ENCODE measurements at regions not wholly inside any gene's neighbourhood (a gene's known extent, or its start where the extent isn't known, plus 50 kb on each side); places are given as distances from the start of the nearest gene placed in this dataset.

DNA sequence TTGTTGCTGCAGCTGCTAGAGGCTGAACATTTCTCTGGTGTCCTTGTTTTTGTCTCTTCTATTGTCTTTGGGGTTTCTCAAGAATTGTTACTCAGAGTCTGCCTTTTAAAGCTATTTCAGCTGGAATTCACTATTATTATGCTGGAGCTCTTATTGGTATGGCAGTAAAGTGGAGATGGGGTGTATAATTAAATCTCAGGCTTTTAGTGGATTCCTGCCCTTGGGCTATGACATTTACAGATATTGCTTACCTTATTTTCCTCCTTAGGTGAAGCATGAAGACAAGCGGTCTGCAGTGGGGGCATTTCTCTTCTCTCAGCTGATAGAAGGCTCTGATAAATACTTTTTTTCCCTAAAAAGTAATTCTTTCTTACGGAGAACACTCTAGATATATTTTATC lies 1656.6 kb upstream of the IGFBP7 start:
- Histone ChIP-seq H3K9ac (ENCODE audit: low read depth, low read length) (no peak overlapping the region), H3K4me3 (ENCODE audit: low read depth, low read length) (no peak overlapping the region), H3K4me1 (ENCODE audit: control insufficient read depth, insufficient read depth, low read length) (no peaks in the 10 kb centered on the region), H3K27me3 (ENCODE audit: control insufficient read depth, insufficient read depth, low read length) (no peaks in the 10 kb centered on the region), H3K9me3 (ENCODE audit: control insufficient read depth, insufficient read depth, low read length) (no peaks in the 10 kb centered on the region), H3K36me3 (ENCODE audit: control insufficient read depth, insufficient read depth, low read length) (no peaks in the 10 kb centered on the region)

DNA sequence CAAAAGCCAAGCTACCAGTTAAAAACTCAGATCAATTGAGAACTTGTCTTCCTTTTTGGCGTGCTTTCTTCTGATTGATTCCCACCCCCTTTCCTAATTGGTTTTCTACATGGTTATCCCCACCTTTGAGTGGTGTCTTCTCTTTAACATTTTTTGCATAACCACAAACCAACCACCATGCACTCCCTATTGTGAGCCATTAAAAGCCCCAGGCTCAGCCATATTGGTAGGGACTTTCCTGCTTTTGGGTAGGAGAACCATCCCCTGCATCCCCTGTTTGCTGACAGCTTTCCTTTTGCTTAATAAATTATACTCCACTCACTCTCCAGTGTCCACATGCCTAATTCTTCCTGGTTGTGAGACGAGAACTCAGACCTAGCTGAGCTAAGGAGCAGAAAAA lies 1651.4 kb upstream of the IGFBP7 start:
- Histone ChIP-seq H3K27me3 (ENCODE audit: control insufficient read depth, insufficient read depth, low read length) (no peaks in the 10 kb centered on the region), H3K4me3 (ENCODE audit: low read depth, low read length) (no peak overlapping the region), H3K36me3 (ENCODE audit: control insufficient read depth, insufficient read depth, low read length) (no peaks in the 10 kb centered on the region), H3K4me1 (ENCODE audit: control insufficient read depth, insufficient read depth, low read length) (no peaks in the 10 kb centered on the region), H3K9me3 (ENCODE audit: control insufficient read depth, insufficient read depth, low read length) (no peaks in the 10 kb centered on the region), H3K9ac (ENCODE audit: low read depth, low read length) (no peak overlapping the region)

DNA sequence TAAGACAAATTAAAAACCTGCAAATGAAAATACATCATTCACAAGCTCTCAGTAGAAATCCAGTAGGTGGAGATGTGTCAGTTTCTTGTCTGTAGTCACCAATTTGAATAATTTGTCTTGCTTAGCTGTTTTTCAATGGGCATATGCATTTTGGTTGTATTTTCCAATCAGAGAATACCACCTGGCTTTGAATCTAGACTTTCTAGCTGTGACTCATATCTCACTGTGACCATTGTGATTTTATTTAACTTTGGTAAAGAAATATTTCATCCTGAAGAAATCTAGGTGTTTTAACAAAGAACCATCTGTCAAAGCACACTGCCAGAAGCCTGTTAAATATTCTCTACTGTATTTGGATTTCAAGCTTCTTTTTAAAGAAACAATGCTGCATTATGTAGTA lies 1650.6 kb upstream of the IGFBP7 start:
- Histone ChIP-seq H3K9me3 (ENCODE audit: control insufficient read depth, insufficient read depth, low read length) (no peaks in the 10 kb centered on the region), H3K4me3 (ENCODE audit: low read depth, low read length) (no peak overlapping the region), H3K9ac (ENCODE audit: low read depth, low read length) (no peak overlapping the region), H3K36me3 (ENCODE audit: control insufficient read depth, insufficient read depth, low read length) (no peaks in the 10 kb centered on the region), H3K27me3 (ENCODE audit: control insufficient read depth, insufficient read depth, low read length) (no peaks in the 10 kb centered on the region), H3K4me1 (ENCODE audit: control insufficient read depth, insufficient read depth, low read length) (no peaks in the 10 kb centered on the region)

DNA sequence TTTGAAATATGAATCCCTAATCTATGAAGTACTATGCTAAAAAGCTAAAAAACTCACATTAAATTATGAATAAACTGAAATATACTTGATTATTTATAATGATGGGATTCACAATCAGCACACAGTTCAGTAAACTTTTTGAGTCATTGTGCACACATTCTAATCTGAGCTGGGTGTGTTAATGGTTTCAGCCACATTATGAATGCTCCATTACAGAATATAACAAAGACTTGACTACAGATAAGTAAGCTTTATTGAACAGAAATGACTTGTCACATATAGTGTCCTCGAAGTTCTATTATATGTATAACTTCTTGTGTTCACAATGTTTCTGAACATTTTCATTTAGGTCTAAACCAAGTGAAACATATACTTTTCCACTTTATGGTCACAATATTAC lies 1649.9 kb upstream of the IGFBP7 start:
- no peak overlapping the region for H3K9ac ChIP-seq (ENCODE audit: low read depth, low read length)
- no peaks in the 10 kb centered on the region for H3K27me3 ChIP-seq (ENCODE audit: control insufficient read depth, insufficient read depth, low read length)

DNA sequence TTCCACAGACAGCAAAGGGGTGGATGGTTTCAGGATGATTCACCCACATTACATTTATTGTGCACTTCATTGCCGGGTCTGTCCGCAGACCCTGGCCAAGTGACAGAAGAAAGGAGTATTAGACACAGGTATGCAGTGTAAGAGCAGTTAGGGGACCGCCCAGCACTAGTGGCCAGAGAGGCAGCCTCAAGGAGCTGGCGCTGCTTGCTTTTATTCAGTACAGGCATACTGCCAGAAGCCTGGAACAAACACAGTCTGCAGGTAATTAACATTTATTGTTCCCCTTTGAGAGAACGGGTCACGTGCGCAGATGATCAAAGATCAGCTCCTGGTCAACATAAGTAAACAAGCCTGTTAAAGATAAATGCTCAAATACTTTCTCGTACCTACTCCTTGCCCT lies 1639.0 kb upstream of the IGFBP7 start:
- no peaks in the 10 kb centered on the region for H3K27me3 ChIP-seq (ENCODE audit: control insufficient read depth, insufficient read depth, low read length)
- no peaks in the 10 kb centered on the region for H3K4me1 ChIP-seq (ENCODE audit: control insufficient read depth, insufficient read depth, low read length)
- no peaks in the 10 kb centered on the region for H3K9me3 ChIP-seq (ENCODE audit: control insufficient read depth, insufficient read depth, low read length)
- no peak overlapping the region for H3K9ac ChIP-seq (ENCODE audit: low read depth, low read length)
- no peak overlapping the region for H3K4me3 ChIP-seq (ENCODE audit: low read depth, low read length)
- no peaks in the 10 kb centered on the region for H3K36me3 ChIP-seq (ENCODE audit: control insufficient read depth, insufficient read depth, low read length)

More for the DNA sequence above, 1649.9 kb upstream of the IGFBP7 start:
- Histone ChIP-seq H3K4me1 (ENCODE audit: control insufficient read depth, insufficient read depth, low read length) (no peaks in the 10 kb centered on the region), H3K4me3 (ENCODE audit: low read depth, low read length) (no peak overlapping the region), H3K36me3 (ENCODE audit: control insufficient read depth, insufficient read depth, low read length) (no peaks in the 10 kb centered on the region), H3K9me3 (ENCODE audit: control insufficient read depth, insufficient read depth, low read length) (no peaks in the 10 kb centered on the region)

DNA sequence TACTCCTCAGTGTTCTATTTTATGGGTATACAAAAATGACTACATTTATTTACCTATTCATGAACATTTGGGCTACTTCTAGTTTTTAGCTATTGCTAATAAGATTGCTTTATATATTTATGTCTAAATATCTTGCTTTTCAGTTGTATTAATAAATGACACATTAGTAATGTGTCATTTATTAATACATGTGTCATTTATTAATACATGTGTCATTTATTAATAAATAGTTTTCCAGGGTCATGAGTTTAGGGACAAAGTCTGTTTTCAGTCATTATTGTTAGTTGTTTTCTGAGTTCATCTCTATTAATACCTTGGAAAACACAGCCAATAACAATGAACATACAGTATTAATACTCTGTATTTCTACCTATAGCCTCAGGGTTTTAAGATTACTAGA lies 1630.7 kb upstream of the IGFBP7 start:
- H3K9ac ChIP-seq (ENCODE audit: low read depth, low read length): no peak overlapping the region
- no peaks in the 10 kb centered on the region for H3K27me3 ChIP-seq (ENCODE audit: control insufficient read depth, insufficient read depth, low read length)
- peaks cover 2% of the 10 kb centered on the region for H3K4me1 ChIP-seq (ENCODE audit: control insufficient read depth, insufficient read depth, low read length)
- no peaks in the 10 kb centered on the region for H3K9me3 ChIP-seq (ENCODE audit: control insufficient read depth, insufficient read depth, low read length)
- no peak overlapping the region for H3K4me3 ChIP-seq (ENCODE audit: low read depth, low read length)
- H3K36me3 ChIP-seq (ENCODE audit: control insufficient read depth, insufficient read depth, low read length): no peaks in the 10 kb centered on the region

DNA sequence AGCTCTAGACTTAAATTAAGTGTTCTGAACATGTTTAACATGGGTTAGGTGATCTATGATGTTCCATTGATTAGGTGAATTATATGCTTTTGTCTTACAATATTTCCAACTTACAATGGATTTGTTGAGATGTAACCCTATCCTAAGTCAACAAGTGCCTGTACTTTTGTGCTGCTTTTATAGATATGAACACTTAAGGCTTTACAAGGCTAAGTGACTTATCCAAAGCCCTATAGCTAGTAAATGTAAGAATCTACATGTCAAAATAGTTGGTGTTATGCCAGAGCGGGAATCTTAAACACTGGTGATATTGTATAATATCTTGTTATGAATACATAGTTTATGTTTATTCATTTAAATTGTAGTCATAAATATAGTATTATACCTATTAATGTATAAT lies 1629.1 kb upstream of the IGFBP7 start:
- H3K9me3 ChIP-seq (ENCODE audit: control insufficient read depth, insufficient read depth, low read length): no peaks in the 10 kb centered on the region

DNA sequence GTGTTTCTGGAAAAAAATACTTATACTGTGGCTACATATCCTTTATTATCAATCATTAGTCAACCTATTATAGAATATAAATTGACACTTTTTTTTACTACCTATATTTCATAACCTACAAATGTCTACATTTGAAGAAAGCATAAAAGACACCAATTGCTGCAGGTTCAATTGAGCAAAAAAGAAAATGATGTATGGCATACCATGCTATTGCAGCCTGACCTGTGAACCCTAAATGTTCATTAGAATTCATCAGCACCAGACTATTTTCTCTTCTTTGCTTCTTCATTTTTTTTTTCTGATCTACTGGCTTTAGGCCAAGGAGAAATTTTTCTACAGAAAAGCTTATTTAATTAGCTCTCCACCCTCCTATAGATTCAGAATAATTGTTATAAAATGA lies 1628.2 kb upstream of the IGFBP7 start:
- no peaks in the 10 kb centered on the region for H3K36me3 ChIP-seq (ENCODE audit: control insufficient read depth, insufficient read depth, low read length)
- H3K4me1 ChIP-seq (ENCODE audit: control insufficient read depth, insufficient read depth, low read length): peaks cover 2% of the 10 kb centered on the region
- no peak overlapping the region for H3K4me3 ChIP-seq (ENCODE audit: low read depth, low read length)
- no peaks in the 10 kb centered on the region for H3K9me3 ChIP-seq (ENCODE audit: control insufficient read depth, insufficient read depth, low read length)
- no peak overlapping the region for H3K9ac ChIP-seq (ENCODE audit: low read depth, low read length)
- no peaks in the 10 kb centered on the region for H3K27me3 ChIP-seq (ENCODE audit: control insufficient read depth, insufficient read depth, low read length)

More for the DNA sequence above, 1629.1 kb upstream of the IGFBP7 start:
- Histone ChIP-seq H3K4me3 (ENCODE audit: low read depth, low read length) (no peak overlapping the region), H3K36me3 (ENCODE audit: control insufficient read depth, insufficient read depth, low read length) (no peaks in the 10 kb centered on the region), H3K4me1 (ENCODE audit: control insufficient read depth, insufficient read depth, low read length) (peaks cover 2% of the 10 kb centered on the region), H3K27me3 (ENCODE audit: control insufficient read depth, insufficient read depth, low read length) (no peaks in the 10 kb centered on the region), H3K9ac (ENCODE audit: low read depth, low read length) (no peak overlapping the region)

DNA sequence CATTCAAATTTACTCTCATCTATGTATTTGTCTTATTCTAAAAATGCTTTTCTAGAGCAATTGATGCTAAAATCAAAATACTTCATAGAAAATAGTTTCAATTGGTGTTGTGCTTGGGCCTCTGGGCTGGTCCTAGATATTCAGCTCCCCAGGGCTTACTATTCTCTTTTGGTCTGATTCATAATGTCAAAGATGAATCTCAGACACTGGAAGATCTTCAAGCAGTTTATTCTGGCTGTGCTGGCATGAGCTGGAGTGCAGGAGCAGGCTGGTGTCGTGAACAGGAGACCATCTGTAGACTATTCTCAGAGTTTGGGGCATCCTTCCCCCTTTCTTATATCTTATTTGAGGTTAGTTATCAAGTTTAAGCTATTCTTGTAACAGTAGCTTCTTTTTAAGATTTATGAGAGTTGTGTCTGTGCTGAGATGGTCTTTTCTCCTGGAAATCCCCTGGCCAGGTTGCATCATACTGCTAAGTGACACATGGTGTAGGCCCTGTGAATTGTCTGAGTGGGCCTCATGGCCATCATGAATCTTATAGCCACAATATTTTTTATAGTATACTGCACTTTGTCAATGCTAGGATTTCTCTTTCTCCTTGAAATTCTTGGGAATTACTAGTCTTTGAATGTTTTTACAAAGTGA lies 1624.0 kb upstream of the IGFBP7 start:
- Histone ChIP-seq H3K27me3 (ENCODE audit: control insufficient read depth, insufficient read depth, low read length) (no peaks in the 10 kb centered on the region), H3K9me3 (ENCODE audit: control insufficient read depth, insufficient read depth, low read length) (no peaks in the 10 kb centered on the region), H3K36me3 (ENCODE audit: control insufficient read depth, insufficient read depth, low read length) (no peaks in the 10 kb centered on the region), H3K4me1 (ENCODE audit: control insufficient read depth, insufficient read depth, low read length) (no peaks in the 10 kb centered on the region), H3K9ac (ENCODE audit: low read depth, low read length) (no peak overlapping the region), H3K4me3 (ENCODE audit: low read depth, low read length) (no peak overlapping the region)

DNA sequence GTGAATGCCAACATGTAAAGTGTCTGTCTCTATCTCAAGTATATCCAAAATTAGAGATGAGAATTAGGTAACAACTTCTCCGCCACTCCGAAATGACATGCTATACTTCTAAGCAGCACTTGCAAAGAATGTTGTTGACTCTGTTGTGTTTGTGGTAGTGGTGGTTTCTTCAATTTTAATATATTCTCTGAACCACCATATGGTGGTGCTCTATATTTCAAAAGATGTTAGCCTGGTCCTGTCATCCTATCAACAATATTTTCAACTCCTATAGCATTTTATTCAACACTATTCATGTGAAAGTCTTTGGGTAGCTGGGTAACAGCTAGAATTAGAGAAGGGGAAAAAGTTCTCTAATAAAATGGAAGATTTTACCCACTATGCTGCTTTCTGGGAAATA lies 1622.8 kb upstream of the IGFBP7 start:
- Histone ChIP-seq H3K36me3 (ENCODE audit: control insufficient read depth, insufficient read depth, low read length) (no peaks in the 10 kb centered on the region), H3K4me3 (ENCODE audit: low read depth, low read length) (no peak overlapping the region), H3K9ac (ENCODE audit: low read depth, low read length) (no peak overlapping the region)

DNA sequence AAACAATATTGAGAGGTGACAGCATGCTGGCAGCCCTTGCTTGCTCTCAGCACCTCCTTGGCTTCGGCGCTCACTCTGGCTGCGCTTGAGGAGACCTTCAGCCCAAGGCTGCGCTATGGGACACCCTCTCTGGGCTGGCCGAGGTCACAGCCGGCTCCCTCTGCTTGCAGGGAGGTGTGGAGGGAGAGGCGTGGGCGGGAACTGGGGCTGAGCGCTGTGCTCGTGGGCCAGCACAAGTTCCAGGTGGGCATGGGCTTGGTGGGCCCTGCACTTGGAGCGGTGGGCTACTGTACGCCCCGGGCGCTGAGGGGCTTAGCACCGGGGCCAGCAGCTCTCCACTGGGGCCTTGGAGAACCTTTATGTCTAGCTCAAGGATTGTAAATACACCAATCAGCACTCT lies 1613.8 kb upstream of the IGFBP7 start:
- no peaks in the 10 kb centered on the region for H3K36me3 ChIP-seq (ENCODE audit: control insufficient read depth, insufficient read depth, low read length)
- H3K9me3 ChIP-seq (ENCODE audit: control insufficient read depth, insufficient read depth, low read length): no peaks in the 10 kb centered on the region
- H3K9ac ChIP-seq (ENCODE audit: low read depth, low read length): no peak overlapping the region
- no peak overlapping the region for H3K4me3 ChIP-seq (ENCODE audit: low read depth, low read length)
- no peaks in the 10 kb centered on the region for H3K4me1 ChIP-seq (ENCODE audit: control insufficient read depth, insufficient read depth, low read length)
- H3K27me3 ChIP-seq (ENCODE audit: control insufficient read depth, insufficient read depth, low read length): no peaks in the 10 kb centered on the region

More for the DNA sequence above, 1622.8 kb upstream of the IGFBP7 start:
- no peaks in the 10 kb centered on the region for H3K9me3 ChIP-seq (ENCODE audit: control insufficient read depth, insufficient read depth, low read length)
- H3K4me1 ChIP-seq (ENCODE audit: control insufficient read depth, insufficient read depth, low read length): no peaks in the 10 kb centered on the region
- no peaks in the 10 kb centered on the region for H3K27me3 ChIP-seq (ENCODE audit: control insufficient read depth, insufficient read depth, low read length)

DNA sequence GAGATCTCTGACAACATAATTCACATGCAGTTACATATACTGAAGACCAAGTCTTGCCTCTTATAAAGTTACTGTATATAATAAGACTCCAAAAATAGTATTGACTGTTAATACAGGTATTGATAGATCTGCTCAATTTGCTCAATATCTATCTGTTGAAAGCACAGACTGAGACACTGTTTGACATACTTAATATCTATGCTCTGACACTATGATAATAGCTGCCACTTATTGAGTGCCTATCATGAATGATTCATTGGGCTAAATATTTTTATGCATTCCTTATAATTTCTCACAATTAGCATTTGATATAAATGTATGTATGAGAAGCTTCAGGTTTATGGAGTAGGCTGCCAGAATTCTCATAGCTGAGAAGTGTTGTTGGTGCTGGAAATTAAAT lies 1600.9 kb upstream of the IGFBP7 start:
- Histone ChIP-seq H3K4me3 (ENCODE audit: low read depth, low read length) (no peak overlapping the region), H3K9me3 (ENCODE audit: control insufficient read depth, insufficient read depth, low read length) (no peaks in the 10 kb centered on the region), H3K36me3 (ENCODE audit: control insufficient read depth, insufficient read depth, low read length) (no peaks in the 10 kb centered on the region), H3K9ac (ENCODE audit: low read depth, low read length) (no peak overlapping the region), H3K4me1 (ENCODE audit: control insufficient read depth, insufficient read depth, low read length) (no peaks in the 10 kb centered on the region), H3K27me3 (ENCODE audit: control insufficient read depth, insufficient read depth, low read length) (no peaks in the 10 kb centered on the region)

Measured in iPS-15b (cell line).